Loucy (cell line): ENCODE measurements at regions not wholly inside any gene's neighbourhood (a gene's known extent, or its start where the extent isn't known, plus 50 kb on each side); places are given as distances from the start of the nearest gene placed in this dataset.
"Not testable (repeated sequence)": the region's sequence is repeated elsewhere in the genome, so short reads cannot be mapped to it uniquely, and the experiment has no call there.

Experiments used
- EZH2phosphoT487 ChIP-seq: fragments of 200-600 bp; IDR thresholded peaks from 2 replicates; pipeline ENCODE4 v1.6.1; 2018; ENCODE audit warnings: antibody characterized with exemption, mild to moderate bottlenecking, moderate library complexity, borderline replicate concordance
- TF ChIP-seq, protein P1 (sequence below): fragments of 200-600 bp; sonication (generic); conservative IDR thresholded peaks from 2 replicates; pipeline ENCODE4 v1.5.1; 2014; ENCODE audit warnings: mild to moderate bottlenecking, antibody characterized with exemption, low read length

DNA sequence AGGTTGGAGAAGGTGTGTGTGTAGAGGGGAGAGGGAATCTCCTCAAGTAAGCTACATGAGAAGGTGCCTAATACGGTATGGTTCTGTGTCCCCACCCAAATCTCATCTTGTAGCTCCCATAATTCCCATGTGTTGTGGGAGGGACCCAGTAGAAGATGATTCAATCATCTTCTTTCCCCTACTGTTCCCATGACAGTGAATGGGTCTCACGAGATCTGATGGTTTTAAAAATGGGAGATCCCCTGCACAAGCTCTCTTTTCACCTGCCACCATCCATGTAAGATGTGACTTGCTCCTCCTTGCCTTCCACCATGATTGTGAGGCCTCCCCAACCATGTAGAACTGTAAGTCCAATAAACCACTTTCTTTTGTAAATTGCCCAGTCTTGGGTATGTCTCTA lies 106.1 kb upstream of the PLEKHG1 start:
- TF ChIP-seq, protein P1, sequence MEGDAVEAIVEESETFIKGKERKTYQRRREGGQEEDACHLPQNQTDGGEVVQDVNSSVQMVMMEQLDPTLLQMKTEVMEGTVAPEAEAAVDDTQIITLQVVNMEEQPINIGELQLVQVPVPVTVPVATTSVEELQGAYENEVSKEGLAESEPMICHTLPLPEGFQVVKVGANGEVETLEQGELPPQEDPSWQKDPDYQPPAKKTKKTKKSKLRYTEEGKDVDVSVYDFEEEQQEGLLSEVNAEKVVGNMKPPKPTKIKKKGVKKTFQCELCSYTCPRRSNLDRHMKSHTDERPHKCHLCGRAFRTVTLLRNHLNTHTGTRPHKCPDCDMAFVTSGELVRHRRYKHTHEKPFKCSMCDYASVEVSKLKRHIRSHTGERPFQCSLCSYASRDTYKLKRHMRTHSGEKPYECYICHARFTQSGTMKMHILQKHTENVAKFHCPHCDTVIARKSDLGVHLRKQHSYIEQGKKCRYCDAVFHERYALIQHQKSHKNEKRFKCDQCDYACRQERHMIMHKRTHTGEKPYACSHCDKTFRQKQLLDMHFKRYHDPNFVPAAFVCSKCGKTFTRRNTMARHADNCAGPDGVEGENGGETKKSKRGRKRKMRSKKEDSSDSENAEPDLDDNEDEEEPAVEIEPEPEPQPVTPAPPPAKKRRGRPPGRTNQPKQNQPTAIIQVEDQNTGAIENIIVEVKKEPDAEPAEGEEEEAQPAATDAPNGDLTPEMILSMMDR = not testable (repeated sequence)
- TF ChIP-seq EZH2phosphoT487 = not testable (repeated sequence)
